HG02798 (cell line): ENCODE measurements at regions not wholly inside any gene's neighbourhood (a gene's known extent, or its start where the extent isn't known, plus 50 kb on each side); places are given as distances from the start of the nearest gene placed in this dataset.
"Not testable (repeated sequence)": the region's sequence is repeated elsewhere in the genome, so short reads cannot be mapped to it uniquely, and the experiment has no call there.

Source experiments
- ATAC-seq: cut with Tn5 transposase; IDR thresholded peaks from one replicate; pipeline ENCODE4 v1.9.1; 2021; ENCODE audit warnings: mild to moderate bottlenecking; ENCODE audit not compliant: unreplicated experiment, poor library complexity

GRCh38 chr21:6428498-6429092 lies 4092.8 kb upstream of the TPTE start:
- ATAC-seq: not testable (repeated sequence)

- ATAC-seq: not testable (repeated sequence)
Observed at GRCh38 chr21:6429924-6430323, 4091.5 kb upstream of the TPTE start.

- ATAC-seq: not testable (repeated sequence)
Observed at GRCh38 chr21:6433149-6433548, 4088.2 kb upstream of the TPTE start.

- not testable (repeated sequence) for ATAC-seq
Observed at GRCh38 chr21:6436205-6436604, 4085.2 kb upstream of the TPTE start.

- ATAC-seq: not testable (repeated sequence)
Observed at GRCh38 chr21:6436971-6437833, 4084.2 kb upstream of the TPTE start.

- not testable (repeated sequence) for ATAC-seq
Observed at GRCh38 chr21:6437834-6438187, 4083.6 kb upstream of the TPTE start.

GRCh38 chr21:6439058-6439457 lies 4082.3 kb upstream of the TPTE start:
- not testable (repeated sequence) for ATAC-seq

- not testable (repeated sequence) for ATAC-seq
Observed at GRCh38 chr21:6454648-6455340, 4066.6 kb upstream of the TPTE start.

GRCh38 chr21:6456011-6456661 lies 4065.2 kb upstream of the TPTE start:
- ATAC-seq: not testable (repeated sequence)

GRCh38 chr21:6459761-6460160 lies 4061.6 kb upstream of the TPTE start:
- not testable (repeated sequence) for ATAC-seq

GRCh38 chr21:6461358-6461757 lies 4060.0 kb upstream of the TPTE start:
- not testable (repeated sequence) for ATAC-seq

- not testable (repeated sequence) for ATAC-seq
Observed at GRCh38 chr21:6464419-6464818, 4057.0 kb upstream of the TPTE start.

- ATAC-seq: not testable (repeated sequence)
Observed at GRCh38 chr21:6466081-6466698, 4055.2 kb upstream of the TPTE start.

- not testable (repeated sequence) for ATAC-seq
Observed at GRCh38 chr21:6466707-6467106, 4054.7 kb upstream of the TPTE start.

- ATAC-seq: not testable (repeated sequence)
Observed at GRCh38 chr21:6467189-6467774, 4054.1 kb upstream of the TPTE start.

- not testable (repeated sequence) for ATAC-seq
Observed at GRCh38 chr21:6467907-6468306, 4053.5 kb upstream of the TPTE start.

GRCh38 chr21:6468331-6468860 lies 4053.0 kb upstream of the TPTE start:
- ATAC-seq: not testable (repeated sequence)

- not testable (repeated sequence) for ATAC-seq
Observed at GRCh38 chr21:6474250-6474968, 4047.0 kb upstream of the TPTE start.

- not testable (repeated sequence) for ATAC-seq
Observed at GRCh38 chr21:6481116-6481515, 4040.3 kb upstream of the TPTE start.
